HepG2 (cell line): ENCODE measurements at regions not wholly inside any gene's neighbourhood (a gene's known extent, or its start where the extent isn't known, plus 50 kb on each side); places are given as distances from the start of the nearest gene placed in this dataset.
"Not testable (repeated sequence)": the region's sequence is repeated elsewhere in the genome, so short reads cannot be mapped to it uniquely, and the experiment has no call there.

Source experiments
- ATAC-seq: fragments of 200-7000 bp; cut with Tn5 transposase; 3 replicates; pipeline ENCODE4 v1.9.1; 2020; ENCODE audit warnings: mild to moderate bottlenecking, moderate library complexity
- BruUV-seq: library from RNA; stranded (reverse); fragments of 400-500 nt; replicated peaks from 2 replicates; lab custom pipeline; 2021; lab: Mats Ljungman, UMichigan
- CTCF ChIA-PET: fragments of 300-600 bp; formaldehyde crosslinking; extraction: SDS; loops from one replicate; lab custom pipeline; 2021; ENCODE audit warnings: low total read pairs, inconsistent platforms, low intra/inter-chr PET ratio; lab: Yijun Ruan, JAX
- POLR2A ChIA-PET: fragments of 350-600 bp; sonication (Branson Sonifier 250); formaldehyde crosslinking; loops from one replicate; lab custom pipeline; 2020; ENCODE audit warnings: antibody characterized with exemption, inconsistent platforms; lab: Yijun Ruan, JAX
- DNase-seq: peaks from one replicate; pipeline ENCODE4 v3.0.0-alpha.2; 2015; ENCODE audit warnings: low spot score
- FAIRE-seq: peaks from 3 replicates; lab custom pipeline; 2011; peaks lifted over from hg19 to GRCh38; lab: Jason Lieb, UNC
- H2AFZ ChIP-seq: one replicate; pipeline ENCODE4 v1.6.1; 2011; ENCODE audit warnings: low read length, inconsistent platforms
- H3K27ac ChIP-seq: fragments of 300-600 bp; 3 replicates; pipeline ENCODE4 v1.8.0; 2011; ENCODE audit warnings: mixed run types, mild to moderate bottlenecking, mixed read lengths, low read length, inconsistent platforms; ENCODE audit not compliant: insufficient read depth; ENCODE audit errors: extremely low read length
- H3K27me3 ChIP-seq, 2 experiments: fragments of 200-600 bp in 1 of 2; 2 replicates in 1 of 2; 3 replicates in 1 of 2; pipeline versions ENCODE4 v1.6.0 to v1.8.0; 2011; ENCODE audit warnings: low read length in 2 of 2, mild to moderate bottlenecking in 2 of 2, moderate library complexity in 2 of 2, inconsistent platforms in 1 of 2; ENCODE audit not compliant: insufficient read depth in 2 of 2, control insufficient read depth in 1 of 2
- H3K36me3 ChIP-seq, 2 experiments: fragments of 200-600 bp in 1 of 2; replicated peaks in 1 of 2; 2 replicates in 1 of 2; 3 replicates in 1 of 2; pipeline versions ENCODE4 v1.5.1 to v1.8.0; 2011; ENCODE audit warnings: low read length in 2 of 2, inconsistent platforms in 1 of 2; ENCODE audit not compliant: insufficient read depth in 2 of 2, control insufficient read depth in 1 of 2
- H3K4me1 ChIP-seq: 2 replicates; pipeline ENCODE4 v1.5.1; 2012; ENCODE audit warnings: low read length, inconsistent platforms; ENCODE audit not compliant: insufficient read depth
- H3K4me2 ChIP-seq: 2 replicates; pipeline ENCODE4 v1.6.0; 2011; ENCODE audit warnings: low read depth, low read length, inconsistent platforms
- H3K4me3 ChIP-seq, 3 experiments: fragments of 200-600 bp in 1 of 3; sonication (generic), shearing (Covaris generic) in 1 of 3; replicated peaks in 1 of 3; 2 replicates each; pipeline ENCODE4 v1.5.1; 2011 to 2016; ENCODE audit warnings: low read length in 3 of 3, inconsistent platforms in 2 of 3, low read depth in 2 of 3, mild to moderate bottlenecking in 2 of 3, control low read depth in 1 of 3, mixed read lengths in 1 of 3; ENCODE audit not compliant: insufficient read depth in 1 of 3
- H3K79me2 ChIP-seq: one replicate; pipeline ENCODE4 v1.6.1; 2011; ENCODE audit warnings: low read length, inconsistent platforms; ENCODE audit not compliant: insufficient read depth
- H3K9ac ChIP-seq: 2 replicates; pipeline ENCODE4 v1.6.0; 2011; ENCODE audit warnings: mild to moderate bottlenecking, low read depth, low read length, inconsistent platforms; ENCODE audit not compliant: insufficient read depth
- H3K9me3 ChIP-seq: 2 replicates; pipeline ENCODE4 v1.5.1; 2012; ENCODE audit warnings: mild to moderate bottlenecking, low read length
- H4K20me1 ChIP-seq: 2 replicates; pipeline ENCODE4 v1.6.0; 2011; ENCODE audit warnings: inconsistent platforms, mild to moderate bottlenecking, low read length, moderate library complexity; ENCODE audit not compliant: insufficient read depth
- BHLHE40 ChIP-seq: IDR thresholded peaks from 2 replicates; pipeline ENCODE4 v1.6.1; 2011; ENCODE audit warnings: low read length, improper control_type of control experiment
- ELF4 ChIP-seq: sonication (generic); formaldehyde crosslinking; IDR thresholded peaks from 2 replicates; pipeline ENCODE4 v1.5.0; 2020; ENCODE audit warnings: missing genetic modification reagents, mild to moderate bottlenecking, moderate library complexity, borderline replicate concordance
- HOXA9 ChIP-seq: sonication (generic); formaldehyde crosslinking; IDR thresholded peaks from 2 replicates; pipeline ENCODE4 v1.8.1; 2022; ENCODE audit warnings: missing genetic modification reagents, mild to moderate bottlenecking, moderate library complexity, borderline replicate concordance
- MAZ ChIP-seq, 2 experiments: sonication (generic) in 1 of 2; formaldehyde crosslinking in 1 of 2; IDR thresholded peaks; 2 replicates each; pipeline versions ENCODE4 v1.5.0 to v1.6.1; 2012 to 2020; ENCODE audit warnings: low read depth in 2 of 2, mild to moderate bottlenecking in 2 of 2, borderline replicate concordance in 1 of 2, improper control_type of control experiment in 1 of 2, low read length in 1 of 2, missing genetic modification reagents in 1 of 2, moderate library complexity in 1 of 2
- MYC ChIP-seq: sonication (generic); formaldehyde crosslinking; IDR thresholded peaks from 2 replicates; pipeline ENCODE4 v1.9.0; 2021; ENCODE audit warnings: missing genetic modification reagents, borderline replicate concordance
- NFATC3 ChIP-seq: sonication (generic); formaldehyde crosslinking; IDR thresholded peaks from 2 replicates; pipeline ENCODE4 v1.5.1; 2020; ENCODE audit warnings: mild to moderate bottlenecking, missing genetic modification reagents
- RBM22 ChIP-seq: fragments of 200-400 bp; formaldehyde crosslinking; optimal IDR thresholded peaks from 2 replicates; pipeline ENCODE3; 2017; ENCODE audit warnings: mild to moderate bottlenecking, low read length, moderate library complexity
- REL ChIP-seq: sonication (generic); formaldehyde crosslinking; conservative IDR thresholded peaks from 2 replicates; pipeline ENCODE4 v1.8.0; 2022; ENCODE audit warnings: mild to moderate bottlenecking, missing genetic modification reagents, moderate library complexity
- SAFB2 ChIP-seq: sonication (generic); formaldehyde crosslinking; IDR thresholded peaks from 2 replicates; pipeline ENCODE4 v1.5.1; 2020; ENCODE audit warnings: missing genetic modification reagents, low read depth, mild to moderate bottlenecking, borderline replicate concordance
- SMC3 ChIP-seq: IDR thresholded peaks from 2 replicates; pipeline ENCODE4 v1.6.1; 2011; ENCODE audit warnings: low read length, improper control_type of control experiment
- SP5 ChIP-seq: IDR thresholded peaks from 2 replicates; pipeline ENCODE4 v1.6.1; 2016; ENCODE audit warnings: low read depth, borderline replicate concordance
- SYNCRIP ChIP-seq: fragments of 200-400 bp; formaldehyde crosslinking; IDR thresholded peaks from 2 replicates; pipeline ENCODE4 v1.6.1; 2018; ENCODE audit warnings: mild to moderate bottlenecking, low read depth, low read length; ENCODE audit not compliant: insufficient read depth
- ZNF33A ChIP-seq: sonication (generic); formaldehyde crosslinking; IDR thresholded peaks from 2 replicates; pipeline ENCODE4 v1.5.1; 2020; ENCODE audit warnings: missing genetic modification reagents, mild to moderate bottlenecking, moderate library complexity, borderline replicate concordance
- ZNF766 ChIP-seq: sonication (generic); formaldehyde crosslinking; IDR thresholded peaks from 2 replicates; pipeline ENCODE4 v1.5.0; 2020; ENCODE audit warnings: missing genetic modification reagents, borderline replicate concordance
- ZNF772 ChIP-seq: sonication (generic); formaldehyde crosslinking; IDR thresholded peaks from 2 replicates; pipeline ENCODE4 v1.5.0; 2020; ENCODE audit warnings: mild to moderate bottlenecking, missing genetic modification reagents
- ZNF777 ChIP-seq: sonication (generic); formaldehyde crosslinking; IDR thresholded peaks from 2 replicates; pipeline ENCODE4 v1.4.0; 2020; ENCODE audit warnings: missing genetic modification reagents
- ZNF792 ChIP-seq: IDR thresholded peaks from 2 replicates; pipeline ENCODE4 v1.6.1; 2016
- WGBS: methylation state at CpG from one replicate; pipeline ENCODE4 v1.1.6; 2017; ENCODE audit warnings: low lambda C conversion rate; 5-methylcytosine and 5-hydroxymethylcytosine counted together
- in situ Hi-C: cut with HindIII; loops from 2 replicates; pipeline ENCODE4 v1.10.0; 2017; ENCODE audit warnings: low pct_unique_long_range_greater_than_20kb; ENCODE audit not compliant: extremely low pct_ligation_motif_present
- intact Hi-C: fragments of 100-400 bp; cut with micrococcal nuclease; formaldehyde crosslinking; loops from one replicate; pipeline ENCODE4 v1.10.0; 2022; ENCODE audit not compliant: unreplicated experiment
- TF ChIP-seq, protein P1 (sequence below): sonication (generic); formaldehyde crosslinking; IDR thresholded peaks from 2 replicates; pipeline ENCODE4 v1.5.1; 2020; ENCODE audit warnings: missing genetic modification reagents, mild to moderate bottlenecking, borderline replicate concordance

DNA sequence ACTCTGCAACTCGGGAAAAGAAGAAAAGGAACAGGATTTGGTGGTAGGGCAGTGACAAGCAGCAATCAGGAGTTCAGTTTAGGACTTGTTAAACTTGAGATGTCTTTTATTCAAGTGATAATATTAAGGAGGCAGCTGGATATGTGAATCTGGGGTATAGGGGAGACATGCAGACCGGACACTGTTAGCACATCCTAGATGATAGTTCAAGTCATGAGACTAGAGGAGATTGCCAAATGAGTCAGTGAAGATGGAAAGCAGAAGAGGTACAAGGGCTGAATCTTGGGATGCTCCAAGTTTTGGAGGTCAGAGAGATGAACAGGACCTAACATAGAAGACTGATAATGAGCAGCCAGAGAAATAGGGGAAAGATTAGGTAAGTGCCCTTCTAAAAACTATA lies 69.5 kb upstream of the PSME4 start (continued):
- TF ChIP-seq BHLHE40 = no peak
- no peak for TF ChIP-seq RBM22
- no peak for TF ChIP-seq REL (CRISPR knock-in tag)
- TF ChIP-seq ZNF777 (CRISPR knock-in tag) = no peak
- TF ChIP-seq SP5 (CRISPR knock-in tag) = no peak
- no peak for TF ChIP-seq MYC
- no peak for TF ChIP-seq ZNF772 (CRISPR knock-in tag)
- TF ChIP-seq MAZ (IDR thresholded peaks at IDR 0.05; ENCODE audit: borderline replicate concordance, low read depth, low read length) = no peak
- TF ChIP-seq MAZ (CRISPR knock-in tag; IDR thresholded peaks at IDR 0.05; ENCODE audit: low read depth) = no peak
- no peak for TF ChIP-seq ZNF33A (CRISPR knock-in tag)

DNA sequence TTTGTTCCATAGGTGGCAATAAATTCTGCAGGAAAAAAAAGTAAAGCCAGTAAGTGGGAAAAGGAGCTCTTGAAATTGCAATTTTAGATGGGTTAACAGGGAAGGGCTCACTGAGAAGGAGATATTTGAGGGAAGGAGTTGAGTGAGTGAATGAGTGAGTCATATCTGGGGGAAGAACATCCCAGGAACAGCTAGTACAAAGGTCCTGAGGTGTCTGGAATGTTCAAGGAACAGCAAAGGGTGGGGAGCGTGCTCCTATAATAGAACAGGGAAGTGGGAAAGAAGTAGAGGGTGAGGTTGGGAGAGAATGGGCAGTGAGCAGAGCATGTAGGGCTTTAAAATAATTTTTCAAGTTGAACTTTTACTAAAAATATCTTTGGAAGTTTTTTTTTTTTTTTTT lies 68.0 kb upstream of the PSME4 start:
- no peak for DNase-seq
- no peaks in the 10 kb centered on the region for H3K9me3 ChIP-seq
- intact Hi-C loops = no loop called here
- H3K27ac ChIP-seq = no peak overlapping the region
- POLR2A ChIA-PET = interaction anchor here (0.7 kb wide), 1 partner anchor 534 kb away, joined by 3 read pairs; no protein-coding TSS in a partner anchor
- no peak for FAIRE-seq
- peaks cover 16% of the 10 kb centered on the region for H3K4me1 ChIP-seq
- no peak overlapping the region for H3K9ac ChIP-seq
- no peaks in the 10 kb centered on the region for H3K36me3 ChIP-seq
- no peaks in the 10 kb centered on the region for H3K79me2 ChIP-seq
- H3K27me3 ChIP-seq = no peaks in the 10 kb centered on the region
- in situ Hi-C loops = no loop called here
- WGBS = 94% methylated on average over 1 of the region's 1 CpG
- H4K20me1 ChIP-seq = no peaks in the 10 kb centered on the region
- BruUV-seq = no TSS peak
- no peak for TF ChIP-seq NFATC3 (CRISPR knock-in tag)
- TF ChIP-seq SAFB2 (CRISPR knock-in tag) = no peak
- no peak for TF ChIP-seq SMC3
- no peak for TF ChIP-seq ZNF766 (CRISPR knock-in tag)
- no peak for TF ChIP-seq HOXA9 (CRISPR knock-in tag)
- TF ChIP-seq, protein P1, sequence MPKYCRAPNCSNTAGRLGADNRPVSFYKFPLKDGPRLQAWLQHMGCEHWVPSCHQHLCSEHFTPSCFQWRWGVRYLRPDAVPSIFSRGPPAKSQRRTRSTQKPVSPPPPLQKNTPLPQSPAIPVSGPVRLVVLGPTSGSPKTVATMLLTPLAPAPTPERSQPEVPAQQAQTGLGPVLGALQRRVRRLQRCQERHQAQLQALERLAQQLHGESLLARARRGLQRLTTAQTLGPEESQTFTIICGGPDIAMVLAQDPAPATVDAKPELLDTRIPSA (CRISPR knock-in tag) = no peak
- no peak for TF ChIP-seq ZNF792 (CRISPR knock-in tag)
- no peak for TF ChIP-seq SYNCRIP
- no peak for TF ChIP-seq ELF4 (CRISPR knock-in tag)
- no peak overlapping the region for H2AFZ ChIP-seq
- H3K4me3 ChIP-seq = no peak overlapping the region
- CTCF ChIA-PET = no interaction called here
- H3K4me2 ChIP-seq = no peak overlapping the region
- no peak for ATAC-seq

DNA sequence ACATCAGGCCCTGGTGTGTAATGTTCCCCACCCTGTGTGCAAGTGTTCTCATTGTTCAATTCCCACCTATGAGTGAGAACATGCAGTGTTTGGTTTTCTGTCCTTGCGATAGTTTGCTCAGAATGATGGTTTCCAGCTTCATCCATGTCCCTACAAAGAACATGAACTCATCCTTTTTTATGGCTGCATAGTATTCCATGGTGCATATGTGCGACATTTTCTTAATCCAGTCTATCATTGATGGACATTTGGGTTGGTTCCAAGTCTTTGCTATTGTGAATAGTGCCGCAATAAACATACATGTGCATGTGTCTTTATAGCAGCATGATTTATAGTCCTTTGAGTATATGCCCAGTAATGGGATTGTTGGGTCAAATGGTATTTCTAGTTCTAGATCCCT lies 60.5 kb upstream of the PSME4 start:
- CTCF ChIA-PET, DNase-seq, H3K27me3 ChIP-seq, H3K4me3 ChIP-seq, ATAC-seq, H3K27ac ChIP-seq, POLR2A ChIA-PET, H3K4me2 ChIP-seq, H3K79me2 ChIP-seq, in situ Hi-C loops, H3K9me3 ChIP-seq, H3K36me3 ChIP-seq, FAIRE-seq, H4K20me1 ChIP-seq, H2AFZ ChIP-seq, intact Hi-C loops, H3K9ac ChIP-seq, BruUV-seq: not testable (repeated sequence)
- 95% methylated on average over 3 of the region's 3 CpGs for WGBS
- peaks cover 18% of the 10 kb centered on the region for H3K4me1 ChIP-seq
